HepG2 (cell line): ENCODE measurements at regions not wholly inside any gene's neighbourhood (a gene's known extent, or its start where the extent isn't known, plus 50 kb on each side); places are given as distances from the start of the nearest gene placed in this dataset.

Source experiments
- AKAP8 ChIP-seq: sonication (generic); formaldehyde crosslinking; IDR thresholded peaks from 2 replicates; pipeline ENCODE4 v1.5.1; 2020; ENCODE audit warnings: mild to moderate bottlenecking, missing genetic modification reagents
- CREM ChIP-seq, 2 experiments: sonication (generic) in 1 of 2; formaldehyde crosslinking in 1 of 2; IDR thresholded peaks; 2 replicates each; pipeline versions ENCODE4 v1.4.0 to v1.6.1; 2016 to 2020; ENCODE audit warnings: antibody characterized with exemption in 1 of 2, mild to moderate bottlenecking in 1 of 2, missing genetic modification reagents in 1 of 2
- IKZF4 ChIP-seq: sonication (generic); formaldehyde crosslinking; IDR thresholded peaks from 2 replicates; pipeline ENCODE4 v1.5.1; 2020; ENCODE audit warnings: borderline replicate concordance, mild to moderate bottlenecking, low read depth, missing genetic modification reagents; ENCODE audit errors: not compliant biosample characterization
- KDM4B ChIP-seq: sonication (generic); formaldehyde crosslinking; IDR thresholded peaks from 2 replicates; pipeline ENCODE4 v1.4.0; 2020; ENCODE audit warnings: missing genetic modification reagents
- MLLT10 ChIP-seq: sonication (generic); formaldehyde crosslinking; IDR thresholded peaks from 2 replicates; pipeline ENCODE4 v1.4.0; 2020; ENCODE audit warnings: missing genetic modification reagents
- NFKB2 ChIP-seq: sonication (generic); formaldehyde crosslinking; IDR thresholded peaks from 2 replicates; pipeline ENCODE4 v1.4.0; 2020; ENCODE audit warnings: missing genetic modification reagents, borderline replicate concordance
- ZNF619 ChIP-seq: sonication (generic); formaldehyde crosslinking; IDR thresholded peaks from 2 replicates; pipeline ENCODE4 v1.4.0; 2020; ENCODE audit warnings: mild to moderate bottlenecking, missing genetic modification reagents
- TF ChIP-seq, protein P1 (sequence below): sonication (generic); formaldehyde crosslinking; IDR thresholded peaks from 2 replicates; pipeline ENCODE4 v1.5.1; 2020; ENCODE audit warnings: missing genetic modification reagents, mild to moderate bottlenecking, borderline replicate concordance
- TF ChIP-seq, protein P2 (sequence below): sonication (generic); formaldehyde crosslinking; IDR thresholded peaks from 2 replicates; pipeline ENCODE4 v1.4.0; 2020; ENCODE audit warnings: missing genetic modification reagents, mild to moderate bottlenecking, borderline replicate concordance
- TF ChIP-seq, protein P3 (sequence below): sonication (generic); formaldehyde crosslinking; IDR thresholded peaks from 2 replicates; pipeline ENCODE4 v1.4.0; 2020; ENCODE audit warnings: mild to moderate bottlenecking, low read depth, missing genetic modification reagents
- TF ChIP-seq, protein P4 (sequence below), 2 experiments: sonication (generic) in 1 of 2; formaldehyde crosslinking in 1 of 2; IDR thresholded peaks; 2 replicates each; pipeline versions ENCODE4 v1.6.1 to v1.9.0; 2014 to 2022; ENCODE audit warnings: antibody characterized with exemption in 1 of 2, borderline replicate concordance in 1 of 2, inconsistent platforms in 1 of 2, low read depth in 1 of 2, missing genetic modification reagents in 1 of 2
- TF ChIP-seq, protein P5 (sequence below): sonication (generic); formaldehyde crosslinking; IDR thresholded peaks from 2 replicates; pipeline ENCODE4 v1.5.0; 2020; ENCODE audit warnings: mild to moderate bottlenecking, missing genetic modification reagents

DNA sequence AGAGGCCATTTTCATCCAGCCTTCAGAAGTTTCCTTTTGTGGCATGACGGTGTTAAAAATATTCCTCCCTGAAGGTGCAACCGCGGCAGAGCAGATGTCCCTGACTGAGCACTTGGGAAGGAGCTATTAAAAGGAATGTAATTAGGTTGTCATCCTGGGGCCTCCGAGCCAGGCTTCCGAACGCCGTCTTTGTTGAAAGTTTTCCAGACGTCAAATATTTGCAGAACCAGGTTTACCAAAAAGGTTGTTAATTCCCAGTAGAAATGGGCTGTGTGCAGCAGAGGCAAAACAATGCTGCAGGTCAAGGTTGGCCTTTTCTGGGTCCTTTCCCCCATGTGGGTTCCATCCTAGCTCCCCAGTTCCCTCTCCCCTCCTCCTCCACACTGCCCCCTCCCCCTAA, 88.8 kb upstream of the CALM2 start (continued):
- TF ChIP-seq, protein P1, sequence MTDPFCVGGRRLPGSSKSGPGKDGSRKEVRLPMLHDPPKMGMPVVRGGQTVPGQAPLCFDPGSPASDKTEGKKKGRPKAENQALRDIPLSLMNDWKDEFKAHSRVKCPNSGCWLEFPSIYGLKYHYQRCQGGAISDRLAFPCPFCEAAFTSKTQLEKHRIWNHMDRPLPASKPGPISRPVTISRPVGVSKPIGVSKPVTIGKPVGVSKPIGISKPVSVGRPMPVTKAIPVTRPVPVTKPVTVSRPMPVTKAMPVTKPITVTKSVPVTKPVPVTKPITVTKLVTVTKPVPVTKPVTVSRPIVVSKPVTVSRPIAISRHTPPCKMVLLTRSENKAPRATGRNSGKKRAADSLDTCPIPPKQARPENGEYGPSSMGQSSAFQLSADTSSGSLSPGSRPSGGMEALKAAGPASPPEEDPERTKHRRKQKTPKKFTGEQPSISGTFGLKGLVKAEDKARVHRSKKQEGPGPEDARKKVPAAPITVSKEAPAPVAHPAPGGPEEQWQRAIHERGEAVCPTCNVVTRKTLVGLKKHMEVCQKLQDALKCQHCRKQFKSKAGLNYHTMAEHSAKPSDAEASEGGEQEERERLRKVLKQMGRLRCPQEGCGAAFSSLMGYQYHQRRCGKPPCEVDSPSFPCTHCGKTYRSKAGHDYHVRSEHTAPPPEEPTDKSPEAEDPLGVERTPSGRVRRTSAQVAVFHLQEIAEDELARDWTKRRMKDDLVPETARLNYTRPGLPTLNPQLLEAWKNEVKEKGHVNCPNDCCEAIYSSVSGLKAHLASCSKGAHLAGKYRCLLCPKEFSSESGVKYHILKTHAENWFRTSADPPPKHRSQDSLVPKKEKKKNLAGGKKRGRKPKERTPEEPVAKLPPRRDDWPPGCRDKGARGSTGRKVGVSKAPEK (CRISPR knock-in tag): no peak
- TF ChIP-seq ZNF619 (CRISPR knock-in tag): no peak
- TF ChIP-seq, protein P2, sequence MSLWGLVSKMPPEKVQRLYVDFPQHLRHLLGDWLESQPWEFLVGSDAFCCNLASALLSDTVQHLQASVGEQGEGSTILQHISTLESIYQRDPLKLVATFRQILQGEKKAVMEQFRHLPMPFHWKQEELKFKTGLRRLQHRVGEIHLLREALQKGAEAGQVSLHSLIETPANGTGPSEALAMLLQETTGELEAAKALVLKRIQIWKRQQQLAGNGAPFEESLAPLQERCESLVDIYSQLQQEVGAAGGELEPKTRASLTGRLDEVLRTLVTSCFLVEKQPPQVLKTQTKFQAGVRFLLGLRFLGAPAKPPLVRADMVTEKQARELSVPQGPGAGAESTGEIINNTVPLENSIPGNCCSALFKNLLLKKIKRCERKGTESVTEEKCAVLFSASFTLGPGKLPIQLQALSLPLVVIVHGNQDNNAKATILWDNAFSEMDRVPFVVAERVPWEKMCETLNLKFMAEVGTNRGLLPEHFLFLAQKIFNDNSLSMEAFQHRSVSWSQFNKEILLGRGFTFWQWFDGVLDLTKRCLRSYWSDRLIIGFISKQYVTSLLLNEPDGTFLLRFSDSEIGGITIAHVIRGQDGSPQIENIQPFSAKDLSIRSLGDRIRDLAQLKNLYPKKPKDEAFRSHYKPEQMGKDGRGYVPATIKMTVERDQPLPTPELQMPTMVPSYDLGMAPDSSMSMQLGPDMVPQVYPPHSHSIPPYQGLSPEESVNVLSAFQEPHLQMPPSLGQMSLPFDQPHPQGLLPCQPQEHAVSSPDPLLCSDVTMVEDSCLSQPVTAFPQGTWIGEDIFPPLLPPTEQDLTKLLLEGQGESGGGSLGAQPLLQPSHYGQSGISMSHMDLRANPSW (CRISPR knock-in tag): no peak
- TF ChIP-seq, protein P3, sequence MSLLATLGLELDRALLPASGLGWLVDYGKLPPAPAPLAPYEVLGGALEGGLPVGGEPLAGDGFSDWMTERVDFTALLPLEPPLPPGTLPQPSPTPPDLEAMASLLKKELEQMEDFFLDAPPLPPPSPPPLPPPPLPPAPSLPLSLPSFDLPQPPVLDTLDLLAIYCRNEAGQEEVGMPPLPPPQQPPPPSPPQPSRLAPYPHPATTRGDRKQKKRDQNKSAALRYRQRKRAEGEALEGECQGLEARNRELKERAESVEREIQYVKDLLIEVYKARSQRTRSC (CRISPR knock-in tag): no peak
- TF ChIP-seq, protein P4, sequence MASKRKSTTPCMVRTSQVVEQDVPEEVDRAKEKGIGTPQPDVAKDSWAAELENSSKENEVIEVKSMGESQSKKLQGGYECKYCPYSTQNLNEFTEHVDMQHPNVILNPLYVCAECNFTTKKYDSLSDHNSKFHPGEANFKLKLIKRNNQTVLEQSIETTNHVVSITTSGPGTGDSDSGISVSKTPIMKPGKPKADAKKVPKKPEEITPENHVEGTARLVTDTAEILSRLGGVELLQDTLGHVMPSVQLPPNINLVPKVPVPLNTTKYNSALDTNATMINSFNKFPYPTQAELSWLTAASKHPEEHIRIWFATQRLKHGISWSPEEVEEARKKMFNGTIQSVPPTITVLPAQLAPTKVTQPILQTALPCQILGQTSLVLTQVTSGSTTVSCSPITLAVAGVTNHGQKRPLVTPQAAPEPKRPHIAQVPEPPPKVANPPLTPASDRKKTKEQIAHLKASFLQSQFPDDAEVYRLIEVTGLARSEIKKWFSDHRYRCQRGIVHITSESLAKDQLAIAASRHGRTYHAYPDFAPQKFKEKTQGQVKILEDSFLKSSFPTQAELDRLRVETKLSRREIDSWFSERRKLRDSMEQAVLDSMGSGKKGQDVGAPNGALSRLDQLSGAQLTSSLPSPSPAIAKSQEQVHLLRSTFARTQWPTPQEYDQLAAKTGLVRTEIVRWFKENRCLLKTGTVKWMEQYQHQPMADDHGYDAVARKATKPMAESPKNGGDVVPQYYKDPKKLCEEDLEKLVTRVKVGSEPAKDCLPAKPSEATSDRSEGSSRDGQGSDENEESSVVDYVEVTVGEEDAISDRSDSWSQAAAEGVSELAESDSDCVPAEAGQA (IDR thresholded peaks at IDR 0.05; ENCODE audit: low read depth): no peak
- TF ChIP-seq, protein P4 (CRISPR knock-in tag; IDR thresholded peaks at IDR 0.05; ENCODE audit: borderline replicate concordance): no peak
- TF ChIP-seq MLLT10 (CRISPR knock-in tag): no peak
- no peak for TF ChIP-seq CREM (IDR thresholded peaks at IDR 0.05)
- TF ChIP-seq CREM (CRISPR knock-in tag; IDR thresholded peaks at IDR 0.05): no peak
- no peak for TF ChIP-seq IKZF4 (CRISPR knock-in tag)
- no peak for TF ChIP-seq NFKB2 (CRISPR knock-in tag)
- TF ChIP-seq AKAP8 (CRISPR knock-in tag): no peak
- TF ChIP-seq KDM4B (CRISPR knock-in tag): no peak
- TF ChIP-seq, protein P5, sequence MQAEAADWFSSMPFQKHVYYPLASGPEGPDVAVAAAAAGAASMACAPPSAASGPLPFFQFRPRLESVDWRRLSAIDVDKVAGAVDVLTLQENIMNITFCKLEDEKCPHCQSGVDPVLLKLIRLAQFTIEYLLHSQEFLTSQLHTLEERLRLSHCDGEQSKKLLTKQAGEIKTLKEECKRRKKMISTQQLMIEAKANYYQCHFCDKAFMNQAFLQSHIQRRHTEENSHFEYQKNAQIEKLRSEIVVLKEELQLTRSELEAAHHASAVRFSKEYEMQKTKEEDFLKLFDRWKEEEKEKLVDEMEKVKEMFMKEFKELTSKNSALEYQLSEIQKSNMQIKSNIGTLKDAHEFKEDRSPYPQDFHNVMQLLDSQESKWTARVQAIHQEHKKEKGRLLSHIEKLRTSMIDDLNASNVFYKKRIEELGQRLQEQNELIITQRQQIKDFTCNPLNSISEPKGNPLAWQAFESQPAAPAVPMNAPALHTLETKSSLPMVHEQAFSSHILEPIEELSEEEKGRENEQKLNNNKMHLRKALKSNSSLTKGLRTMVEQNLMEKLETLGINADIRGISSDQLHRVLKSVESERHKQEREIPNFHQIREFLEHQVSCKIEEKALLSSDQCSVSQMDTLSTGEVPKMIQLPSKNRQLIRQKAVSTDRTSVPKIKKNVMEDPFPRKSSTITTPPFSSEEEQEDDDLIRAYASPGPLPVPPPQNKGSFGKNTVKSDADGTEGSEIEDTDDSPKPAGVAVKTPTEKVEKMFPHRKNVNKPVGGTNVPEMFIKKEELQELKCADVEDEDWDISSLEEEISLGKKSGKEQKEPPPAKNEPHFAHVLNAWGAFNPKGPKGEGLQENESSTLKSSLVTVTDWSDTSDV (CRISPR knock-in tag): no peak
